ENCODE measurements at regions not wholly inside any gene's neighbourhood (a gene's known extent, or its start where the extent isn't known, plus 50 kb on each side); places are given as distances from the start of the nearest gene placed in this dataset.

- TF ChIP-seq EZH2phosphoT487 (IDR thresholded peaks at IDR 0.05; ENCODE audit: borderline replicate concordance, low read depth) (no peak), FOXM1 (IDR thresholded peaks at IDR 0.05; ENCODE audit: low read depth) (no peak), RXRA (IDR thresholded peaks at IDR 0.05; ENCODE audit: borderline replicate concordance, low read depth) (no peak), RCOR1 (IDR thresholded peaks at IDR 0.05; ENCODE audit: low read length) (no peak)
Observed at GRCh38 chr5:99460701-99461100, 531.9 kb upstream of the CHD1 start (continued).

- H3K4me1 ChIP-seq (ENCODE audit: control insufficient read depth in 1 of 2, insufficient read depth in 2 of 2, low read depth in 1 of 2, low read length in 1 of 2): no peaks in the 10 kb centered on the region
- H3K9me2 ChIP-seq: no peaks in the 10 kb centered on the region
- TF ChIP-seq, protein P1, sequence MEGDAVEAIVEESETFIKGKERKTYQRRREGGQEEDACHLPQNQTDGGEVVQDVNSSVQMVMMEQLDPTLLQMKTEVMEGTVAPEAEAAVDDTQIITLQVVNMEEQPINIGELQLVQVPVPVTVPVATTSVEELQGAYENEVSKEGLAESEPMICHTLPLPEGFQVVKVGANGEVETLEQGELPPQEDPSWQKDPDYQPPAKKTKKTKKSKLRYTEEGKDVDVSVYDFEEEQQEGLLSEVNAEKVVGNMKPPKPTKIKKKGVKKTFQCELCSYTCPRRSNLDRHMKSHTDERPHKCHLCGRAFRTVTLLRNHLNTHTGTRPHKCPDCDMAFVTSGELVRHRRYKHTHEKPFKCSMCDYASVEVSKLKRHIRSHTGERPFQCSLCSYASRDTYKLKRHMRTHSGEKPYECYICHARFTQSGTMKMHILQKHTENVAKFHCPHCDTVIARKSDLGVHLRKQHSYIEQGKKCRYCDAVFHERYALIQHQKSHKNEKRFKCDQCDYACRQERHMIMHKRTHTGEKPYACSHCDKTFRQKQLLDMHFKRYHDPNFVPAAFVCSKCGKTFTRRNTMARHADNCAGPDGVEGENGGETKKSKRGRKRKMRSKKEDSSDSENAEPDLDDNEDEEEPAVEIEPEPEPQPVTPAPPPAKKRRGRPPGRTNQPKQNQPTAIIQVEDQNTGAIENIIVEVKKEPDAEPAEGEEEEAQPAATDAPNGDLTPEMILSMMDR (IDR thresholded peaks at IDR 0.05): no peak
- no peak for TF ChIP-seq NRF1 (IDR thresholded peaks at IDR 0.05; ENCODE audit: low read depth, low read length)
- TF ChIP-seq SIN3A (IDR thresholded peaks at IDR 0.05; ENCODE audit: borderline replicate concordance, low read depth, low read length): no peak
- TF ChIP-seq FOXM1 (IDR thresholded peaks at IDR 0.05; ENCODE audit: low read depth): no peak
- H3K9ac ChIP-seq: no peak overlapping the region
- H3K27ac ChIP-seq (ENCODE audit: low read depth in 2 of 2, low read length in 1 of 2): no peak overlapping the region
- H4K20me1 ChIP-seq (ENCODE audit: insufficient read depth): no peaks in the 10 kb centered on the region
- ChIA-PET POLR2A (no interaction called here), CTCF (no interaction called here)
- WGBS (ENCODE audit: low lambda C conversion rate): 15% methylated on average over 2 of the region's 2 CpGs
- DNase-seq: no peak
- H3F3A ChIP-seq (replicated peaks; ENCODE audit: insufficient read depth): no peaks in the 10 kb centered on the region
- H2AFZ ChIP-seq (ENCODE audit: low read depth): no peak overlapping the region
- H3K4me3 ChIP-seq (ENCODE audit: low read depth in 2 of 2, low read length in 1 of 2): no peak overlapping the region
- H3K27me3 ChIP-seq (ENCODE audit: insufficient read depth): no peaks in the 10 kb centered on the region
- H3K79me2 ChIP-seq (ENCODE audit: insufficient read depth): no peaks in the 10 kb centered on the region
- H3K36me3 ChIP-seq (replicated peaks in 1 of 2; ENCODE audit: control insufficient read depth in 1 of 2, insufficient read depth in 2 of 2, low read length in 1 of 2): no peaks in the 10 kb centered on the region
- no peaks in the 10 kb centered on the region for H3K9me3 ChIP-seq
- no peak overlapping the region for H3K4me2 ChIP-seq
Observed at GRCh38 chr5:99453196-99453595, 524.4 kb upstream of the CHD1 start.

- ChIA-PET POLR2A (no interaction called here), CTCF (no interaction called here)
- no peak for TF ChIP-seq YY1 (IDR thresholded peaks at IDR 0.05; ENCODE audit: low read depth)
- WGBS (ENCODE audit: low lambda C conversion rate): 8% methylated on average over 3 of the region's 3 CpGs
- no peaks in the 10 kb centered on the region for H3K27me3 ChIP-seq (ENCODE audit: insufficient read depth)
- no peak overlapping the region for H3K27ac ChIP-seq (ENCODE audit: low read depth in 2 of 2, low read length in 1 of 2)
- no peak overlapping the region for H2AFZ ChIP-seq (ENCODE audit: low read depth)
- H3K79me2 ChIP-seq (ENCODE audit: insufficient read depth): no peaks in the 10 kb centered on the region
- H3K36me3 ChIP-seq (replicated peaks in 1 of 2; ENCODE audit: control insufficient read depth in 1 of 2, insufficient read depth in 2 of 2, low read length in 1 of 2): no peaks in the 10 kb centered on the region
- H3K9me2 ChIP-seq: no peaks in the 10 kb centered on the region
- no peaks in the 10 kb centered on the region for H3F3A ChIP-seq (replicated peaks; ENCODE audit: insufficient read depth)
- no peak overlapping the region for H3K4me3 ChIP-seq (ENCODE audit: low read depth in 2 of 2, low read length in 1 of 2)
- no peak overlapping the region for H3K9ac ChIP-seq
- H3K9me3 ChIP-seq: no peaks in the 10 kb centered on the region
- no peaks in the 10 kb centered on the region for H4K20me1 ChIP-seq (ENCODE audit: insufficient read depth)
- DNase-seq: no peak
- no peak overlapping the region for H3K4me2 ChIP-seq
- H3K4me1 ChIP-seq (ENCODE audit: control insufficient read depth in 1 of 2, insufficient read depth in 2 of 2, low read depth in 1 of 2, low read length in 1 of 2): no peaks in the 10 kb centered on the region
Observed at GRCh38 chr5:99449786-99450185, 521.0 kb upstream of the CHD1 start.

GRCh38 chr5:99445805-99446204, 517.0 kb upstream of the CHD1 start:
- no peaks in the 10 kb centered on the region for H3F3A ChIP-seq (replicated peaks; ENCODE audit: insufficient read depth)
- ChIA-PET POLR2A (no interaction called here), CTCF (no interaction called here)
- no peaks in the 10 kb centered on the region for H3K4me1 ChIP-seq (ENCODE audit: control insufficient read depth in 1 of 2, insufficient read depth in 2 of 2, low read depth in 1 of 2, low read length in 1 of 2)
- no peak overlapping the region for H3K27ac ChIP-seq (ENCODE audit: low read depth in 2 of 2, low read length in 1 of 2)
- H3K9ac ChIP-seq: no peak overlapping the region
- WGBS (ENCODE audit: low lambda C conversion rate): 9% methylated on average over 1 of the region's 1 CpG
- no peaks in the 10 kb centered on the region for H3K9me3 ChIP-seq
- no peaks in the 10 kb centered on the region for H3K36me3 ChIP-seq (replicated peaks in 1 of 2; ENCODE audit: control insufficient read depth in 1 of 2, insufficient read depth in 2 of 2, low read length in 1 of 2)
- no peaks in the 10 kb centered on the region for H3K27me3 ChIP-seq (ENCODE audit: insufficient read depth)
- no peaks in the 10 kb centered on the region for H4K20me1 ChIP-seq (ENCODE audit: insufficient read depth)
- H3K4me3 ChIP-seq (ENCODE audit: low read depth in 2 of 2, low read length in 1 of 2): no peak overlapping the region
- no peak overlapping the region for H2AFZ ChIP-seq (ENCODE audit: low read depth)
- no peaks in the 10 kb centered on the region for H3K79me2 ChIP-seq (ENCODE audit: insufficient read depth)
- no peaks in the 10 kb centered on the region for H3K9me2 ChIP-seq
- DNase-seq: no peak
- no peak overlapping the region for H3K4me2 ChIP-seq
- TF ChIP-seq ZBTB33 (IDR thresholded peaks at IDR 0.05; ENCODE audit: borderline replicate concordance, low read depth) (no peak), GABPA (IDR thresholded peaks at IDR 0.05; ENCODE audit: low read depth) (no peak), SMC3 (IDR thresholded peaks at IDR 0.05; ENCODE audit: low read depth, low read length) (no peak), RCOR1 (IDR thresholded peaks at IDR 0.05; ENCODE audit: low read length) (no peak), POLR2AphosphoS5 (IDR thresholded peaks at IDR 0.05; ENCODE audit: low read depth, low read length) (no peak), RFX5 (IDR thresholded peaks at IDR 0.05; ENCODE audit: low read length) (no peak), TEAD4 (IDR thresholded peaks at IDR 0.05; ENCODE audit: borderline replicate concordance, insufficient read depth) (no peak), FOXJ3 (CRISPR knock-in tag; IDR thresholded peaks at IDR 0.05) (no peak)
- TF ChIP-seq, protein P2, sequence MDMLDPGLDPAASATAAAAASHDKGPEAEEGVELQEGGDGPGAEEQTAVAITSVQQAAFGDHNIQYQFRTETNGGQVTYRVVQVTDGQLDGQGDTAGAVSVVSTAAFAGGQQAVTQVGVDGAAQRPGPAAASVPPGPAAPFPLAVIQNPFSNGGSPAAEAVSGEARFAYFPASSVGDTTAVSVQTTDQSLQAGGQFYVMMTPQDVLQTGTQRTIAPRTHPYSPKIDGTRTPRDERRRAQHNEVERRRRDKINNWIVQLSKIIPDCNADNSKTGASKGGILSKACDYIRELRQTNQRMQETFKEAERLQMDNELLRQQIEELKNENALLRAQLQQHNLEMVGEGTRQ (IDR thresholded peaks at IDR 0.05; ENCODE audit: borderline replicate concordance, low read depth, low read length): no peak

All from SK-N-SH (cell line).